ENCODE measurements at regions not wholly inside any gene's neighbourhood (a gene's known extent, or its start where the extent isn't known, plus 50 kb on each side); places are given as distances from the start of the nearest gene placed in this dataset.
"Not testable (repeated sequence)": the region's sequence is repeated elsewhere in the genome, so short reads cannot be mapped to it uniquely, and the experiment has no call there.

GRCh38 chr17:30714825-30715622 lies 109.5 kb downstream of the CRLF3 start:
- H3K9ac ChIP-seq (ENCODE audit: control insufficient read depth, insufficient read depth, low read length); H3K4me2 ChIP-seq (ENCODE audit: control insufficient read depth, insufficient read depth); BruUV-seq (replicated peaks); H4K20me1 ChIP-seq (ENCODE audit: control insufficient read depth, insufficient read depth); H3K4me1 ChIP-seq (ENCODE audit: control insufficient read depth, insufficient read depth, low read length); H3K79me2 ChIP-seq (ENCODE audit: control insufficient read depth, insufficient read depth, low read length); H3K4me3 ChIP-seq; H3K36me3 ChIP-seq (ENCODE audit: control insufficient read depth in 2 of 2, insufficient read depth in 2 of 2, low read length in 1 of 2); H3K9me3 ChIP-seq (replicated peaks; ENCODE audit: control insufficient read depth, insufficient read depth, low read length); H2AFZ ChIP-seq (ENCODE audit: control insufficient read depth, low read depth, low read length); H3K27ac ChIP-seq (ENCODE audit: control insufficient read depth, insufficient read depth); FAIRE-seq; H3K27me3 ChIP-seq (replicated peaks in 1 of 2; ENCODE audit: control insufficient read depth in 2 of 2, insufficient read depth in 2 of 2, low read length in 1 of 2): not testable (repeated sequence)
- TF ChIP-seq TCF12 (IDR thresholded peaks at IDR 0.05; ENCODE audit: low read depth, low read length), result 0 out of 2 replicates have a peak, but pooled peaks have one; percentile 33
- TF ChIP-seq CTCF (IDR thresholded peaks at IDR 0.05 in 2 of 3, conservative IDR thresholded peaks at IDR 0.05 in 1 of 3; ENCODE audit: control insufficient read depth in 2 of 3, extremely low read depth in 1 of 3, insufficient read depth in 1 of 3, low read depth in 3 of 3, low read length in 3 of 3), result peak; percentile 58 to 73 (median 71)
- 0 out of 2 replicates have a peak, but pooled peaks have one; percentile 14 for TF ChIP-seq YY1 (IDR thresholded peaks at IDR 0.05; ENCODE audit: low read depth, low read length)
- TF ChIP-seq PAX5 (IDR thresholded peaks at IDR 0.05; ENCODE audit: borderline replicate concordance, low read depth, low read length), result peak; percentile 94
- TF ChIP-seq SMC3 (IDR thresholded peaks at IDR 0.05; ENCODE audit: borderline replicate concordance, low read length), result peak; percentile 42; the same call in 1 of the 2 replicates
- peak; percentile 81 for TF ChIP-seq SMARCA5 (IDR thresholded peaks at IDR 0.05)
- 0 out of 2 replicates have a peak, but pooled peaks have one; percentile 31 for TF ChIP-seq TCF3 (IDR thresholded peaks at IDR 0.05; ENCODE audit: borderline replicate concordance, insufficient read depth, low read depth, low read length)
- TF ChIP-seq BHLHE40 (IDR thresholded peaks at IDR 0.05; ENCODE audit: borderline replicate concordance in 1 of 2, low read depth in 2 of 2, low read length in 1 of 2), result peak in 1 of 2 experiments; percentile 16; a peak in 1 of 4 replicates
- peak; percentile 50 for TF ChIP-seq RAD21 (IDR thresholded peaks at IDR 0.05; ENCODE audit: insufficient read depth, low read depth, low read length)
- peak; percentile 68 for TF ChIP-seq FOXK2 (IDR thresholded peaks at IDR 0.05)
- ATAC-seq (peak; percentile 93), DNase-seq (ENCODE audit: low read depth, low spot score) (peak; percentile 8)
- intact Hi-C loops (cut with micrococcal nuclease; ENCODE audit: unreplicated experiment) (loop anchor here (5.0 kb wide), 3 partner anchors 113 to 373 kb away; partner anchors contain the start of gene GOSR1), in situ Hi-C loops (cut with MboI) (loop anchor here (5.0 to 10.0 kb wide), 3 partner anchors 238 to 590 kb away; partner anchors contain the start of gene GOSR1)
- RAD21 ChIA-PET (ENCODE audit: unreplicated experiment), result interaction anchor here (0.9 to 3.2 kb wide), 6 partner anchors 109 to 485 kb away, joined by 3 to 22 read pairs (median 3); partner anchors contain the start of genes CRLF3 and GOSR1
- SMC1A ChIA-PET (ENCODE audit: uncharacterized antibody, unreplicated experiment), result interaction anchor here (0.6 to 2.7 kb wide), 5 partner anchors 238 to 610 kb away, joined by 3 to 21 read pairs (median 3); partner anchors contain the start of gene GOSR1
- CTCF ChIA-PET, result interaction anchor here (0.6 to 2.1 kb wide), 14 partner anchors 10 to 605 kb away, joined by 3 to 17 read pairs (median 4); partner anchors contain the start of gene GOSR1
- POLR2A ChIA-PET, result interaction anchor here (0.6 kb wide), 1 partner anchor 188 kb away, joined by 3 read pairs; no protein-coding TSS in a partner anchor
- WGBS (ENCODE audit: insufficient coverage, insufficient replicate concordance, low lambda C conversion rate, missing lambda C conversion rate), result 35% methylated on average over 25 of the region's 25 CpGs

- H3K4me3 ChIP-seq; H3K9me3 ChIP-seq (replicated peaks; ENCODE audit: control insufficient read depth, insufficient read depth, low read length); BruUV-seq (replicated peaks); H3K4me2 ChIP-seq (ENCODE audit: control insufficient read depth, insufficient read depth); H3K79me2 ChIP-seq (ENCODE audit: control insufficient read depth, insufficient read depth, low read length); H2AFZ ChIP-seq (ENCODE audit: control insufficient read depth, low read depth, low read length); H3K9ac ChIP-seq (ENCODE audit: control insufficient read depth, insufficient read depth, low read length); DNase-seq (ENCODE audit: low read depth, low spot score); ATAC-seq; H3K4me1 ChIP-seq (ENCODE audit: control insufficient read depth, insufficient read depth, low read length); H3K27me3 ChIP-seq (replicated peaks in 1 of 2; ENCODE audit: control insufficient read depth in 2 of 2, insufficient read depth in 2 of 2, low read length in 1 of 2); intact Hi-C loops (cut with micrococcal nuclease; ENCODE audit: unreplicated experiment); H3K36me3 ChIP-seq (ENCODE audit: control insufficient read depth in 2 of 2, insufficient read depth in 2 of 2, low read length in 1 of 2); FAIRE-seq; H4K20me1 ChIP-seq (ENCODE audit: control insufficient read depth, insufficient read depth); SMC1A ChIA-PET (ENCODE audit: uncharacterized antibody, unreplicated experiment); H3K27ac ChIP-seq (ENCODE audit: control insufficient read depth, insufficient read depth): not testable (repeated sequence)
- RAD21 ChIA-PET (ENCODE audit: unreplicated experiment), result interaction anchor here (1.0 kb wide), 1 partner anchor 29 kb away, joined by 3 read pairs; no protein-coding TSS in a partner anchor
- POLR2A ChIA-PET, result interaction anchor here (0.6 kb wide), 1 partner anchor 17 kb away, joined by 3 read pairs; no protein-coding TSS in a partner anchor
- CTCF ChIA-PET, result interaction anchor here (1.0 kb wide), 1 partner anchor 377 kb away, joined by 3 read pairs; no protein-coding TSS in a partner anchor
- WGBS (ENCODE audit: insufficient coverage, insufficient replicate concordance, low lambda C conversion rate, missing lambda C conversion rate), result 61% methylated on average over 10 of the region's 10 CpGs
- in situ Hi-C loops (cut with MboI), result loop anchor here (10.0 kb wide), 1 partner anchor 589 kb away; no protein-coding TSS in a partner anchor
Measured at GRCh38 chr17:30713805-30714204, 110.7 kb downstream of the CRLF3 start.

All from GM12878 (cell line).